Hepatic stellate cell (primary cell): ENCODE measurements at regions not wholly inside any gene's neighbourhood (a gene's known extent, or its start where the extent isn't known, plus 50 kb on each side); places are given as distances from the start of the nearest gene placed in this dataset.
A peak's percentile ranks its signal among the peaks of the same experiment; 100 is the strongest.
"Not testable (repeated sequence)": the region's sequence is repeated elsewhere in the genome, so short reads cannot be mapped to it uniquely, and the experiment has no call there.

ENCODE experiments used
- DNase-seq: peaks from one replicate; pipeline ENCODE4 v3.0.0; 2011; ENCODE audit warnings: low spot score

DNA sequence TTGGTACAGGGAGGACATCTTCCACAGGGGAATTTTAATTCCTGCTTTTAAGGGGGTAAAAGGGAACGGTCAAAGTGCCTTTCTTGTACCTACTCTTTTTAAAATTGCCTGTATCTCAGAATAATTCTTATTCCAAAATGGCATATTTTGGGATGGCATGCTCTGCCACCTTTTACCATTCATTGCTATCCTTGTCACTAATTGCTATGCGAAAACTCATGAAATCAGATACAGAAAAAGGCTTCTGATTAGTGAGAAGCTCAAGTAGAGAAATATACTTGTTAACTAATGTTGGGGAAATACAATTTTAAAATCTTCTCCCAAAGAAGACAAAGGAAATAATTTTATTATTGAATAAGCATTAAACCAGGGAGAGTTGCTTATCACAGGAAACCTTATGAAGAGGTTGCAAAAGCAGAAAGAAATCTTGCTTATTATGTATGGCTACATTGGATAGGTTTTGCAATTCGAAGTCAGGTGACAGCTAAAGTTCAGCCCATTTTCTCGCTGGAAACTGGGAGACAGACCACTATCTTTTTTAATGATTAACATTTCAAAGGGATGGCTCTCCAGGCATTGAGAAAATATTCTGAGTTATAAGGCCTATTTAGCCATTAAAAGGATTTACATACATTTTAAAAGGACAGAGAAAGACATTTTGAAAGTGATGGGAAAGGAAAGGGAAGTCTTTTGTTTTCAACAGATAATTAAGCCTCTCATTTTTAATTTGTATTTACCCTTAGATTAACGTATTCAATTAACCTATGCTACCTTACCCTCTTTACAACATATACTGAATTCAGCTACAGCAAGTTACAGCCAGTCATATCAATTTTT is 110.3 kb upstream of the PRSS16 start:
- DNase-seq, result no peak

DNA sequence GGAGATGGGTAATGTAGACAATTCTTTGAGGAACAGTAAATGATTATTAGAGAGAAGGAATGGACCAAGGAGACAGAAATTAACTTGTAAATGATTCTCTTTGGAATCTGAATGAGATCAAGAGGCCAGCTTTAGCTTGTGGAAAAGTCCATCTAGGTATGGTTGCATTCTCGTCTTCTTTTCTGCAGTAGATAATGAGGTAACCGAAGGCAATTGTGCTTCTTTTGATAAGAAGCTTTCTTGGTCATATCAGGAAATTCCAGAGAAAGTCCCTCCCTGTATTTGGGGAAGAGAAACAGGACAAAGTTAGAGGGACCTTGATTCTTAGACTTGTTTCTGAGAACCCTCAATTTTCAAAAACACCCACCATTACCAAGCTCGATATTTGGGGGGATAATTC is 109.1 kb upstream of the PRSS16 start:
- DNase-seq, result no peak

DNA sequence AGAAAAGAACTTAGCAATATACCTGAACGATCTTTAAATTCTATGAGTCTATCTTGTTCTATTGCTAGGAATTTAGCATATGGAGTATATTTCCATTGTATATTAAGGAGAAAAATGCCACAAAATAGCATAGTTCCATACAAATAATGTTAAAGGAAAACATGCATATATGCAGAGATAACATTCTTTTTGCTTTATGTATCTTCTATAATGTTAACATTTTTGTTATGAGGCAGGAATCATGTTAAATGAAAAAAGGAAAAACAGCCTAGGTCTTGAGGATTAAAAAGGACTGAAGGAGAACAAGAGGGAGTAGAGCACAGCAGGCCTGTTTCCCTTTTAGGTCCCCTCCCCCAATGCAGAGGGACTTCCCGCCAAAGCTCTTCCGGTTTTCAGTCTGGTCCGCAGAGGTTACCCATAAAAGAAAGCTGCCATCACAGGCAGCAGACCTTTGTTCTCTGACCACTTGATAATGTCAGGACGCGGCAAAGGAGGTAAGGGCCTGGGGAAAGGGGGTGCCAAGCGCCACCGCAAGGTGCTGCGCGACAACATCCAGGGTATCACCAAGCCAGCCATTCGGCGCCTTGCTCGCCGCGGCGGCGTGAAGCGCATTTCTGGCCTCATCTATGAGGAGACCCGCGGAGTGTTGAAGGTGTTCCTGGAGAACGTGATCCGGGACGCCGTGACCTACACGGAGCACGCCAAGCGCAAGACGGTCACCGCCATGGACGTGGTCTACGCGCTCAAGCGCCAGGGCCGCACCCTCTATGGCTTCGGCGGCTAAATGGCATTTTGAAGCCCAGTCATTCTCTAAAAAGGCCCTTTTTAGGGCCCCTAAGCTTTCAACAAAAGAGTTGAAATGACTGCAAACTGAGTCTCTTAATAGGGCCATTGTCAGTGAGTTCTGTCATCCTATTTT is 108.4 kb upstream of the PRSS16 start:
- no peak for DNase-seq

DNA sequence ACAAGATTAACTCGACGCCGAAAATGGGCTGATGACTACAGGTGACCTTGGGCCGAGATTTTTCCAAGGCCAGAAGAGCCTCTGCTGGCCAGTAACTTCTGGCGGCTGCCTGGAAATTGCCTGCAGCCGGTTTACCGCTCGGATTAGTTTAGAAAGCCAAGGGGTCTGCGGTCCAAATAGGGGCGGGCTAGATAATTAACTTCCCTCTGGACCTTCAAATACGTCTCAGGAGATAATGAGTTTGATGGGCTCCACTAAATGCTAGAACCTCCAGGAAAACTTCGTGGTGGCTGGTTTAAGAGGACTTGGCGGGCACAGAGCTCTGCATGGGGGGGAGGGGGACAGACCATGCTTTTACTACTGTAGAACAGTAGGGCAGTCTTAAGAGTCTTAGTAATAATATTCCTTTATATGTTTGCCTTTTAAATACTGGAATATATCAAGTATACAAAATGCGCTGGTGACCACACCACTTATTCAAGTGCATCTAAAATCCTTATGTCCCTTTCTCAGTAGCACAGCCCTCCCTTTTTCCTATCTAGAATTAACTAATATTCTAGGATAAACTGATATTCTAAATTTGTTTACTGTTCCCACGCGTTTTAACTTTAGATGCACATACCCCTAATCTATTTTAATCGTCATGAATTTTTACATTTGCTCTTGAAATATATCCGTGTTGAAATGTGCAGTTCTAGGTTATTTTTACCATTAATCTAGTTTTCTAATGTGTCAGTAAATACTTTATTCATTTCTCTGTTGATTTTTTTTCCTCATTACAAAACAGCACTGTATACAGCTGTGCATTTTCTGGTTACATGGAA is 107.5 kb upstream of the PRSS16 start:
- DNase-seq, result no peak

DNA sequence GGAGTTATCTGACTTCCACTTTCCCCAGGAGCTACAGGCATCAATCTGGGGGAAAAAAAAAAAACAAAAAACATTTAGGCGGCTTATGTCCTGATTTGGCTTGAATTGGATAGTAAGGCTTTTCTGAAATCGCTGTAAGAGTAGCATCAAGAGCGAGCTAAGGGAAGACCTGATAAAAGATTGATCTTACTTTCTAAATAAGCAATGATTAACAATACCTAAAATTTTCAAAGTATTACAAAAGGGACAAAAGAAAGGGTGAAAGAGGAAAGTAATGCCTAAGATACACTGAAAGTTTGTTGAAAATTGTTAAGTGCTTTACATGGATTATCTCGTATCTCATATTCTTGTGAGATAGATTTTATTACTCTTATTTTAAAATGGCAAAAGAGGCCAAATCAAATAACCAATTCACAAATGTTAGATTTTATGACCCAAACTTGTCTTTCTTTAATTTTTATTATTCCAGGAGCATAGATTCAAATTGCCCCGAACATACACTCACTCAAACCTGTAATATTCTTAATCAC is 106.4 kb upstream of the PRSS16 start:
- DNase-seq, result no peak

DNA sequence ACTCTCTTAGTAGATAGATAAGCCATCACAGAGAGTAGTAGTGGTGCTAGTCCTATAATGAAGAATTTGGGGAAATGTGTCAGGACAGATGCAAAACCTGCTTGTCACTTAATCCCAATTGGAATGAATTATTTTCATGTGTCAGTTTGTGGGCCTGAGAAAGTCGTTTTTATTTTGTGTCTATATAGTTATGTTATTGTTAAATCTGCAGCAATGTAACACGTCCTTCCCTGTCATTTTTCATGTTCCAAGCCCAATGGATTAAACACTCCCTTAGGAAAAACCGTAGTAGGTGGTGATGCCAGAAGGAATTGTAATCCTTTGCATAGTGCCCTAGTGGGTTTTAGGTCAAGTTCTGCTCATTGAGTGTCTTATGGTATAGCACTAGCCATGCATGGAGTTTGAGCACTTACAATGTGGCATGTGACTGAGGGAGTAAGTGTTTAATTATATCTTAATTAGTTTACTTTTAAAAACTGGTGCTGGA is 105.9 kb upstream of the PRSS16 start:
- no peak for DNase-seq

DNA sequence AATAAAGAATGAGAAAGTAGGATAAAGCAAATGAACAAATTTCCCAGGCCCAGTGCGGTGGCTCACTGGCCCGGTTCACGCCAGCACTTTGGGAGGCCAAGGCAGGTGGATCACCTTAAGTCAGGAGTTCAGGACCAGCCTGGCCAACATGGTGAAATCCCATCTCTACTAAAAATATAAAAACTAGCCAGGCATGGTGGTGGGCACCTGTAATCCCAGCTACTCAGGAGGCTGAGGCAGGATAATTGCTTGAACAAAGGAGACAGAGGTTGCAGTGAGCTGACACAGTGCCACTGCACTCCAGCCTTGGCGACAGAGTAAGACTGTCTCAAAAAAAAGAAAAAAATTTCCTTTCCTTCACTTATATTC is 104.5 kb upstream of the PRSS16 start:
- not testable (repeated sequence) for DNase-seq

DNA sequence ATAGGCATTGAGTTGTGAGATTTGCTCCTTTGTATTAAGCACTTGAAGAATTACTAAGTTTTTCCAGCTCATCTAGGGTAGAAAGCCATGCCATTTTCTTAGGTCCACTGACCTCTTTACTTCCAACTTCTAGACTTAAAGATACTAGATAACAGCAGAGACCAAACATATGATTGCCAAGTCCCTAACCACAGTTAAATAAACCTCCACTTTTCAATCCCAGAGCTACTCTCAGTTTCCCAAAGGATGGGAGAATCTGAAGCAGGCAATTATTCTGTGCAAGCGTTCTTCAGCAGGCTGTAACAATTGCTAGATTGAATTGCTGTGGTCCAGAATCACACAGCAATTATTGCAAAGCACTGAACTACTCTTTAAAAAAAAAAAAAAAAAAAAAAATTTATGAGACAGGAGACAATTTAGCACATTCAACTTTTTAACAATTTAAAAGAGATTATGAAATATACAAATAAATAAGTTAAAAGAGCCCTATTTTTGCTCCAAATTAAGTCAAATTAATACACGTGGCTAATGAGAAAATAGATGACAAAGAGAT is 104.0 kb upstream of the PRSS16 start:
- DNase-seq, result no peak

DNA sequence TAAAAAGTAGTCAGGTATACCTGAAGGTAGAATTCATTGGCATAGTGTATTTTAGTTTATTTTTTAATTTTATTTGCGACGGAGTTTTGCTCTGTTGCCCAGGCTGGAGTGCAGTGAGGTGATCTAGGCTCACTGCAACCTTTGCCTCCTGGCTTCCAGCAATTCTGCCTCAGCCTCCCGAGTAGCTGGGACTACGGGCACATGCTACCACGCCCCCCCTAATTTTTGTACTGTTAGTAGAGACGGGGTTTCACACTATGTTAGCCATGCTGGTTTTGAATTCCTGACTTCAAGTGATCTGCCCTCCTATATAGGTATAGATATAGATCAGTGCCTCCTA is 102.8 kb upstream of the PRSS16 start:
- DNase-seq, result no peak

DNA sequence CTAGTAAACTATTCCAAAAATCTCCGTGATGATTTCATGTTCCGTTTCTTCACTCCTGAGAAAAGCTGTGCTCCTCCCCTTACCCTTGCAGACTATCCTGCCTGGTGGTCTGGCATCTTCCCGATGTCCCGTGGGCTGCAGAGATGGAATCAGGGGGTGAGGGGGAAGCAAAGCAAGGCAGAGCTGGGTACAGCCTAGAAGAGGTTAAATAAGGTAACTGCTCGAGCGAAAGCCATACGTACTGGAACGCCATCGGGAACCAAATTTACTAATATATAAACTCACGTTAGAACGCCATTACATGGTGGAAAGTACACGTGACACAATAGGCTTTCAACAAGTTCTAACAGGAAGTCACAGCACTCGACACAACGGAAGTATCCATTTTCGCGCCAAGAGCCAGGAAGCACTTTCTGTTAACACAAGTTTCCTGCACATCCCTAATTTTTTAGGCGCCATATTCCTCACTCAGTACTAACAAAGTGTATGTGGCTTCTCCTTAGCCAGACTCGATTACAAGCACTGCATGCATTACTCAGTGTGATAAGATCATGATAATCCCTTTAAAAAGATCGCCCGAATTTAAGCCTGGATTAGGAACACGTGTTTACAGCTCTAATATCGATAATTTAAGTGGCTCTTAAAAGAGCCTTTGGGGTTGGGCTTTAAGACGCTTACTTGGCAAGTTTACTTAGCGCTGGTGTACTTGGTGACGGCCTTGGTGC is 101.6 kb upstream of the PRSS16 start:
- peak; percentile 67 for DNase-seq

DNA sequence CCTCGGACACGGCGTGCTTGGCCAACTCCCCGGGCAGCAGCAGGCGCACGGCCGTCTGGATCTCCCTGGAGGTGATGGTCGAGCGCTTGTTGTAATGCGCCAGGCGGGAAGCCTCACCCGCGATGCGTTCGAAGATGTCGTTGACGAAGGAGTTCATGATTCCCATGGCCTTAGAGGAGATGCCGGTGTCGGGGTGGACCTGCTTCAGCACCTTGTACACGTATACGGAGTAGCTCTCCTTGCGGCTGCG is 101.1 kb upstream of the PRSS16 start:
- not testable (repeated sequence) for DNase-seq

DNA sequence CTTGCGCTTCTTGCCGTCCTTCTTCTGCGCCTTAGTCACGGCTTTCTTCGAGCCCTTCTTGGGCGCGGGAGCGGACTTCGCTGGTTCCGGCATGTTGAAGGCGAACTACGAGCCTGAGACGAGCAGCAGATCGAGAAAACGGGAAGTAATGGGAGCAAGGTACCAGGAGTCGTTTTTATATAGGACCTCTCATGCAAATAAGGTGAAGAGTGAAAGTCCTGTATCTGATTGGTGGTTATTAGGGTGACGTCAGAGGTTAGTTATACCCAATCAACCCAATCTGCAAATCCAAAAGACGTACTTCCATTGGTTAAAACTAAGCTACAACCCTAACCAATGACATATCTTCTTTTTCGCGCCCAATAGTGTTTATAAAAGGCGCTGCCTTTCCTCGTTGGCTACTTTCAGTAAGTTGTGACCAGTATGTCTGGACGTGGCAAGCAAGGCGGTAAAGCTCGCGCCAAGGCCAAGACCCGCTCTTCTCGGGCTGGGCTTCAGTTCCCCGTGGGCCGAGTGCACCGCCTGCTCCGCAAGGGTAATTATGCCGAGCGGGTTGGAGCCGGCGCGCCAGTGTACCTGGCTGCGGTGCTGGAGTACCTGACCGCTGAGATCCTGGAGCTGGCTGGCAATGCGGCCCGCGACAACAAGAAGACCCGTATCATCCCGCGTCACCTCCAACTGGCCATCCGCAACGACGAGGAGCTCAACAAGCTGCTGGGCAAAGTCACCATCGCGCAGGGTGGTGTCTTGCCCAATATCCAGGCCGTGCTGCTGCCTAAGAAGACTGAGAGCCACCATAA is 100.6 kb upstream of the PRSS16 start:
- peak; percentile 99 for DNase-seq

DNA sequence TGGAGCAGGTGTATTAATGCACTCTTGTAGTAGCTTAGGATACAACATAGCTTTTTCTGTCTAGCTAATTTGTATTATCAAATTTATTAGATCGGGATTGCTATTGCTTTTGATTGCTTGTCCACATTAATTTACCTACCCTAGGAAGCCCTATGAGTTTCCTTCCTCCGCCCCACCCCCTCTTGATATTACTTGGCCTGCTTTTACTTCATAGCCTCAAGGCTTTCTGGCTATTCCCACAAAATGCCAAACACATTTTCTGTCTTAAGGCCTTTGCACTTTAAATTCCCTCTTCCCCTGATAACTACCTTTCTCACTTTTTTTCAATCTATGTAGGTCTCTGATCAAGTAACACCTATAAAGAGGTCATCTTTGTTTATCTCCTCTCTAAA is 99.1 kb upstream of the PRSS16 start:
- DNase-seq, result no peak

DNA sequence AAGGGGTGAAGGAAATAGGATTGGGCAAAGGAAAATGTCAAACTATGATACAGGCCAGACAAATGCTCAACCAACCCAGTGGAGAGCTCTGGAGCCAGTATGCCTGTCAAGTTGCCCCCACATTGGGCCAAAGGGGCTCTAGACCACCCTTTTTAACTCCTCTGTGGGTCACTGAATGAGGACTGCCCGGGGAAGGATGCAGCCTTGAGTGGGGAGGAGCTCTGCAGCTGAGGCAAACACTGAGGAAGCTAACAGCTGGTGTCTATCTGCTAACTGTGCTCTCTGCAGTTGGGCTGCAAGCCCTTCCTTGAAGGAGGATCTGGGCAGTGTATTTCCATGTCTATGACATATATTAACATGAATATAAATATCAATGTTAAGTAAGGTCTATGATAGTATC is 98.4 kb upstream of the PRSS16 start:
- DNase-seq, result no peak

DNA sequence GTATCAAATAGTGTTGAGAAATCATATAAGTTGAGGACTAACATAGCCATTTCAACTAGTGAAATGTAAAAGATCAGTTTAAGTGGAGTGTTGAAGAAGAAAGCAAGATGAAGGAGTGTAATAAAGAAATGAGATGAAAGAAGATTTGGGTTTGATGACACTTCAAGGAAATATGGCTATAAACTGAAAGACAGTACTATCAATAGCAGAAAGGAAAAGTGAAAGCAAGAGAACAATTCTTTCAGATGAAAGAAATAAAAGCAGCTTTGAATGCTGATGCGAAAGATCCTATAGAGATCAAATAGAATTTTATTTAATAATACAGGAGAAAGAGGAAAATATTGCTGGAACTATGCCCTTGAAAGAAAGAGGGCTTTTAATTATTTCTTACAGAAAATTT is 92.8 kb upstream of the PRSS16 start:
- no peak for DNase-seq

DNA sequence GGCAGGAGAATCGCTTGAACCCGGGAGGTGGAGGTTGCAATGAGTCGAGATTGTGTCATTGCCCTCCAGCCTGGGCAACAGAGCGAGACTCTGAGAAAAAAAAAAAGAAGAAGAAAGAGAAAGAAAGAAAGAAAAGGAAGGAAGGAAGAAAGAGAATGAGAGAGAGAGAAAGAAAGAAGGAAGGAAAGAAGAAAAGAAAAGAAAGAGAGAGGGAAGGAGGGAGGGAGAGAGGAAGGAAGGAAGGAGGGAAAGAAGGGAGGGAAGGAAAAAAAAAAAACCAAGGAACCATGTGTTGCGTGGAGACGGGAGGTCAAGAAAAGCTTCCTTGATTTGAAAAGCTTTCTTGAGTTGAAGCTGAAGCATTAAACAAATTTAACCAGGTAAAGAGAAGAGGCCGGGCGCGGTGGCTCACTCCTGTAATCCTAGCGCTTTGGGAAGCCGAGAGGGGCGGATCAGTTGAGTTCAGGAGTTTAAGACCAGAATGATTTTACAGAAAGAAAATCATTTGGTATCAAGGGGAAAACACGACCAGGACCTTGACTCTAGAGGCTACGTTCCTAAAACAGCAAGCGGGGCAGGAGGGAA is 90.5 kb upstream of the PRSS16 start:
- DNase-seq, result no peak

DNA sequence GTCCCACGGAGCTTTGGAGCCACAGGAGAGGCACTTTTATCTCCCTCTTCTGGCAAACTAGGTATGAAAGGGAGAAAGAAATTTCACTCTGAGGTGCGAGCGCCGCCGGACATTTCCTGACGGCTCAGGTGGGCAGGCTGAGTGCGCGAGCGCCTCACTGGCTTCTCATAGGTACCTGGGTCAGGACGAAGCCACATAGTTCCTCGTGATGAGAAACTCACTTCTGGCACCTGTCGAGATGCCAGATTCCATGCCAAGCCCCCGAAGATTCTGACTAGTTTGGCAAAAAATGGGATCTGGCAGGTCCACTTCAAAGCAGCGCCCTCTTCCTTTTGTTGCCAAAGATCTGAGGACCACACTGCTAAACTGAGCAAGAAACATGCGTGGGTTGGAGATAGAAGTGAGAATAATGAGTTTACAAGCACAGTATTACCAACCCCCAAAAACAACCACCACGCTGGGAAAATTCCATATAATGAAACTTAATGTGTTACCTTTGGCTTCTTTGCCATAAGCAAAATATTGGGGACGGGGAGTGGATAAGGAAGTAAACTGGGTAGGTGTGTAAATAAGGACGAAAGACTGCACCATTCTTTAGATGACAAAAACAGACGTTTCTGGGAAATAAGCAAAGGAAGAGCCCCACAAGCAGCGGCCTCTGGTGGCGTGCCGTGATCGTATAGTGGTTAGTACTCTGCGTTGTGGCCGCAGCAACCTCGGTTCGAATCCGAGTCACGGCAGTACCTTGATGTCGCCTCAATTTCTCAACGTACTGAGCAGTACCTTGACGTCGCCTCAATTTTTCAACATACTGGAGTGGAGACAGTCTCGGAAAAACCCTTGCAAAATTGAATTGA is 89.8 kb upstream of the PRSS16 start:
- DNase-seq, result no peak

DNA sequence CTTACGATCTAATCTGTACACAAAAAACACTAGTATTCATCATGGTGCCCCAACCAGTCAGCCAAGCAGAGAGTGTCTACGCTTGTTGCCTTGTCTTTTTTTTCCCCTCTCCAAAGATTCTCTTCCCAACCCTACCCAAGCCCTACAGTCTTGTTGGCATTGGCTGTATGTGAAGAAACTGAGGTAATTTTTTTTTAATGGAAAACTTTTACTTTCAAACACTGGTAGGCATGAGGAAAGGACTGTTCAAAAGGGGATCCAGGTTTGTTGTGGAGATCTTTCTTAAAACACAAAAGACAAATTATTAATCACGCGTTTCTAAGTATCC is 89.2 kb upstream of the PRSS16 start:
- DNase-seq, result no peak

DNA sequence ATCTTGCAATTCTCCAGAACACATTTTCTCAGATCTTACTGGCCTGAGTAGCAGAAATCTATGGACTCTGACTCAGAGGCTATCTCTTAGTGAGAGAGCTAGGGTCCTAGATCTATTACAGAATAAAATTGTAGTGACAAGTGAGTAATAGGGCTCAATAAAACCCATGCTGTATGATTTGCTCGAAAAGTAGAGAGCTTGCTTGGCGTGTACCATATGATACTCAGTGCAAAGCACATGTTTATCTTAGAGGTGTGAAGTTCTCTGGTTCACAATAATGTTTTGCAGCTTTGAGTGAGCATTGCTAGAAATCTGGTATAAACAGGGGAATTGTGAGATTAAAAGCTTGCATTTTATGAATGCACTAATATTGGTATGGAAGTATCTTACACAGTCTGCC is 87.8 kb upstream of the PRSS16 start:
- no peak for DNase-seq
